HL-60 (cell line): ENCODE measurements at regions not wholly inside any gene's neighbourhood (a gene's known extent, or its start where the extent isn't known, plus 50 kb on each side); places are given as distances from the start of the nearest gene placed in this dataset.

ENCODE experiments used
- CTCF ChIP-seq: IDR thresholded peaks from one replicate; pipeline ENCODE4 v1.5.1; 2011; ENCODE audit warnings: low read length, control low read depth, inconsistent platforms; ENCODE audit not compliant: insufficient read depth
- SPI1 ChIP-seq: IDR thresholded peaks from 2 replicates; pipeline ENCODE4 v1.6.1; 2012; ENCODE audit warnings: low read depth, mild to moderate bottlenecking, borderline replicate concordance

GRCh38 chr11:100632941-100633452 lies 54.1 kb upstream of the ARHGAP42 start:
- no peak for TF ChIP-seq CTCF
- no peak for TF ChIP-seq SPI1
